HG03521 (cell line): ENCODE measurements at regions not wholly inside any gene's neighbourhood (a gene's known extent, or its start where the extent isn't known, plus 50 kb on each side); places are given as distances from the start of the nearest gene placed in this dataset.

Experiments used
- ATAC-seq: cut with Tn5 transposase; IDR thresholded peaks from one replicate; pipeline ENCODE4 v1.9.1; 2021; ENCODE audit warnings: mild to moderate bottlenecking, moderate library complexity; ENCODE audit not compliant: unreplicated experiment

- ATAC-seq = no peak
These were observed 96.8 kb downstream of the TMEM26 start for GRCh38 chr10:61356354-61356753.

GRCh38 chr10:61355211-61355610 lies 98.0 kb downstream of the TMEM26 start:
- no peak for ATAC-seq

GRCh38 chr10:61354401-61354975 lies 98.7 kb downstream of the TMEM26 start:
- ATAC-seq = no peak

GRCh38 chr10:61350794-61351193 lies 102.4 kb downstream of the TMEM26 start:
- ATAC-seq = no peak

GRCh38 chr10:61350068-61350467 lies 103.1 kb downstream of the TMEM26 start:
- ATAC-seq = no peak

- ATAC-seq = no peak
These were observed 106.3 kb downstream of the TMEM26 start for GRCh38 chr10:61346796-61347413.

GRCh38 chr10:61343796-61344195 lies 109.4 kb downstream of the TMEM26 start:
- ATAC-seq = no peak

- no peak for ATAC-seq
These were observed 110.2 kb downstream of the TMEM26 start for GRCh38 chr10:61342858-61343572.

GRCh38 chr10:61341008-61341407 lies 112.2 kb downstream of the TMEM26 start:
- ATAC-seq = no peak

- no peak for ATAC-seq
These were observed 115.0 kb downstream of the TMEM26 start for GRCh38 chr10:61338146-61338545.

- ATAC-seq = no peak
These were observed 115.4 kb downstream of the TMEM26 start for GRCh38 chr10:61337741-61338140.

GRCh38 chr10:61336831-61337230 lies 116.3 kb downstream of the TMEM26 start:
- ATAC-seq = no peak

- no peak for ATAC-seq
These were observed 117.8 kb downstream of the TMEM26 start for GRCh38 chr10:61335359-61335758.

- no peak for ATAC-seq
These were observed 120.6 kb downstream of the TMEM26 start for GRCh38 chr10:61332581-61332980.

GRCh38 chr10:61330669-61331068 lies 122.5 kb downstream of the TMEM26 start:
- no peak for ATAC-seq

GRCh38 chr10:61329854-61330253 lies 123.3 kb downstream of the TMEM26 start:
- ATAC-seq = peak; percentile 85

- ATAC-seq = no peak
These were observed 127.8 kb downstream of the TMEM26 start for GRCh38 chr10:61325223-61325960.

- no peak for ATAC-seq
These were observed 129.5 kb downstream of the TMEM26 start for GRCh38 chr10:61323726-61324125.

GRCh38 chr10:61321041-61321857 lies 131.9 kb downstream of the TMEM26 start:
- no peak for ATAC-seq

- no peak for ATAC-seq
These were observed 133.0 kb downstream of the TMEM26 start for GRCh38 chr10:61320257-61320587.
